H1 (cell line): ENCODE measurements at regions not wholly inside any gene's neighbourhood (a gene's known extent, or its start where the extent isn't known, plus 50 kb on each side); places are given as distances from the start of the nearest gene placed in this dataset.

Experiments used
- EZH2 ChIP-seq: fragments of 200-600 bp; sonication (generic); IDR thresholded peaks from 2 replicates; pipeline ENCODE4 v1.7.1; 2012; ENCODE audit warnings: low read depth, mild to moderate bottlenecking, moderate library complexity, low read length, inconsistent platforms; ENCODE audit not compliant: severe bottlenecking
- KDM1A ChIP-seq: fragments of 200-600, 300-600 bp; sonication (generic); IDR thresholded peaks from 2 replicates; pipeline ENCODE4 v1.7.1; 2016; ENCODE audit warnings: mild to moderate bottlenecking, low read length, borderline replicate concordance
- POLR2A ChIP-seq, 2 experiments: IDR thresholded peaks; 1 replicate in 1 of 2; 2 replicates in 1 of 2; pipeline ENCODE4 v1.6.1; 2011; ENCODE audit warnings: low read depth in 2 of 2, low read length in 2 of 2, mild to moderate bottlenecking in 2 of 2; ENCODE audit errors: control extremely low read depth in 1 of 2
- POLR2AphosphoS5 ChIP-seq: IDR thresholded peaks from 2 replicates; pipeline ENCODE4 v1.6.1; 2011; ENCODE audit warnings: low read depth, low read length
- RAD21 ChIP-seq, 2 experiments: IDR thresholded peaks in 1 of 2; conservative IDR thresholded peaks in 1 of 2; 2 replicates each; pipeline ENCODE4 v1.6.1; 2011; ENCODE audit warnings: low read depth in 2 of 2, low read length in 2 of 2, improper control_type of control experiment in 1 of 2, inconsistent platforms in 1 of 2, mild to moderate bottlenecking in 1 of 2, moderate library complexity in 1 of 2
- RBBP5 ChIP-seq: IDR thresholded peaks from 2 replicates; pipeline ENCODE4 v1.7.1; 2012; ENCODE audit warnings: low read depth, mild to moderate bottlenecking, inconsistent platforms, low read length, moderate library complexity, borderline replicate concordance
- TF ChIP-seq, protein P1 (sequence below), 3 experiments: IDR thresholded peaks; 1 replicate in 2 of 3; 2 replicates in 1 of 3; pipeline versions ENCODE4 v1.5.1 to v1.6.1; 2011; ENCODE audit warnings: low read length in 3 of 3, mild to moderate bottlenecking in 3 of 3, inconsistent platforms in 2 of 3, low read depth in 1 of 3, moderate library complexity in 1 of 3; ENCODE audit not compliant: insufficient read depth in 1 of 3; ENCODE audit errors: control extremely low read depth in 1 of 3

DNA sequence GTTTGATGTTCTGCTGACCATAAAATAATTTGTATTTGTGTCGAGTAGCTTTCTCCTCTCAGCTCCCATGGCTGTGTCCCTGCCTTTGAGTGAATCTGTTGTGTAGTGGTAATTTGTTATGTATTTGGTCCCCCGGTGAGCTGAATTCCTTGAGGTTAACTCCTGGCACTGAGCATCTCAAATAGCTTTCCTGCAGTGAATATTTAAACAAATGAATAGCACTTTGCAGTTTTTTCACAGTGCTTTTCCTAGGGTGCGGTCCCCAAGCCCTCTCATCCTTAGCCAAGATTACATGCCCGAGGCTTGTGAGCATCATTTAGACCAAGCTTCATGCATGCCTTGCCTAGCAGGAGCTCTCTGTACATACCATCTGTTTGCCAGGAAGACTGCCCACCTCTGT is 74.2 kb downstream of the CLDN34 start:
- TF ChIP-seq RBBP5 (no peak), EZH2 (no peak), KDM1A (no peak), POLR2AphosphoS5 (no peak), POLR2A (IDR thresholded peaks at IDR 0.05; ENCODE audit: control extremely low read depth in 1 of 2, low read depth in 2 of 2, low read length in 2 of 2) (no peak), RAD21 (IDR thresholded peaks at IDR 0.05 in 1 of 2, conservative IDR thresholded peaks at IDR 0.05 in 1 of 2; ENCODE audit: low read depth in 2 of 2, low read length in 2 of 2) (no peak)
- TF ChIP-seq, protein P1, sequence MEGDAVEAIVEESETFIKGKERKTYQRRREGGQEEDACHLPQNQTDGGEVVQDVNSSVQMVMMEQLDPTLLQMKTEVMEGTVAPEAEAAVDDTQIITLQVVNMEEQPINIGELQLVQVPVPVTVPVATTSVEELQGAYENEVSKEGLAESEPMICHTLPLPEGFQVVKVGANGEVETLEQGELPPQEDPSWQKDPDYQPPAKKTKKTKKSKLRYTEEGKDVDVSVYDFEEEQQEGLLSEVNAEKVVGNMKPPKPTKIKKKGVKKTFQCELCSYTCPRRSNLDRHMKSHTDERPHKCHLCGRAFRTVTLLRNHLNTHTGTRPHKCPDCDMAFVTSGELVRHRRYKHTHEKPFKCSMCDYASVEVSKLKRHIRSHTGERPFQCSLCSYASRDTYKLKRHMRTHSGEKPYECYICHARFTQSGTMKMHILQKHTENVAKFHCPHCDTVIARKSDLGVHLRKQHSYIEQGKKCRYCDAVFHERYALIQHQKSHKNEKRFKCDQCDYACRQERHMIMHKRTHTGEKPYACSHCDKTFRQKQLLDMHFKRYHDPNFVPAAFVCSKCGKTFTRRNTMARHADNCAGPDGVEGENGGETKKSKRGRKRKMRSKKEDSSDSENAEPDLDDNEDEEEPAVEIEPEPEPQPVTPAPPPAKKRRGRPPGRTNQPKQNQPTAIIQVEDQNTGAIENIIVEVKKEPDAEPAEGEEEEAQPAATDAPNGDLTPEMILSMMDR (IDR thresholded peaks at IDR 0.05; ENCODE audit: control extremely low read depth in 1 of 3, insufficient read depth in 1 of 3, low read depth in 1 of 3, low read length in 3 of 3): no peak
